ENCODE measurements at regions not wholly inside any gene's neighbourhood (a gene's known extent, or its start where the extent isn't known, plus 50 kb on each side); places are given as distances from the start of the nearest gene placed in this dataset.

DNA sequence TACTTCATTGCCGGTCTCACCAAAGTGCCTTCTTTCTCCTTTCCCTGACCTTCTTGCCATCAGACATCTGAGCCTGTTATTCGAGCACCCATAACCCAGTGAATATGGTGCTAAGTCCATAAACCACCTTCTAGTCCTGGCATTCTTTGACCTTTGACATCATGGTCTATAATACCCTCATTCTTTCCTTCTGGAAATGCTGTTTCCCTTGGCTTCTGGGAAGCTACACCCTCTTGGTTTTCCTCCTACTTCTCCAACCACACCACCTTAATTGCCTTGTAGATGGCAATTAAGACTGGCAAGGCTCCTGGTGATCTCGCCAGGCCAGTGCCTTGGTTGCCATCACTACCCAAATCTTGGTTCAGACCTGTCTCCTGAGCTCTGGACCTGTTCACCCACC lies 56.1 kb upstream of the TRAK1 start:
- Histone ChIP-seq H3K27ac (ENCODE audit: low read depth, low read length) (no peak overlapping the region), H3K4me1 (ENCODE audit: control insufficient read depth, insufficient read depth, low read length) (peaks cover 27% of the 10 kb centered on the region)
- no peaks in the 10 kb centered on the region for H3K27me3 Mint-ChIP-seq (ENCODE audit: insufficient read depth)

DNA sequence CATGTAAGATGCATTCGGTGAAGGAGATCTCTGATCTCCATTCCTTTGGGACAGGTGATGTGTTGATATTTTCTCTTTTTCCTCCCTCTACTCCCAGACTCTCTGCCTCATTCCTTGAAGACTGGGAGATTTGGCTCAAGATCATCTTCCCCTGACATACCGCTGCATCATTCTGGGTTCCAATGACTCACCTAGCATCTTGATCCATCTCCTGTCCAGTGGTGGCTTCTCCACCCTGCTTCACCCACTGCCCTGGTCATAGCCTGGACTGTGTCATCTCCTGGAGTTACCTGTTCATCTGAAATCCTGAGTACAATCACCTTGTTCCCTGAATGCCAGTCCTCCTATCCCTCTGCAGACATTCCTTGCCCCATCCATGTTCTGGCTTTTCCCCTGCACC lies 57.4 kb upstream of the TRAK1 start:
- TF ChIP-seq, protein P1, sequence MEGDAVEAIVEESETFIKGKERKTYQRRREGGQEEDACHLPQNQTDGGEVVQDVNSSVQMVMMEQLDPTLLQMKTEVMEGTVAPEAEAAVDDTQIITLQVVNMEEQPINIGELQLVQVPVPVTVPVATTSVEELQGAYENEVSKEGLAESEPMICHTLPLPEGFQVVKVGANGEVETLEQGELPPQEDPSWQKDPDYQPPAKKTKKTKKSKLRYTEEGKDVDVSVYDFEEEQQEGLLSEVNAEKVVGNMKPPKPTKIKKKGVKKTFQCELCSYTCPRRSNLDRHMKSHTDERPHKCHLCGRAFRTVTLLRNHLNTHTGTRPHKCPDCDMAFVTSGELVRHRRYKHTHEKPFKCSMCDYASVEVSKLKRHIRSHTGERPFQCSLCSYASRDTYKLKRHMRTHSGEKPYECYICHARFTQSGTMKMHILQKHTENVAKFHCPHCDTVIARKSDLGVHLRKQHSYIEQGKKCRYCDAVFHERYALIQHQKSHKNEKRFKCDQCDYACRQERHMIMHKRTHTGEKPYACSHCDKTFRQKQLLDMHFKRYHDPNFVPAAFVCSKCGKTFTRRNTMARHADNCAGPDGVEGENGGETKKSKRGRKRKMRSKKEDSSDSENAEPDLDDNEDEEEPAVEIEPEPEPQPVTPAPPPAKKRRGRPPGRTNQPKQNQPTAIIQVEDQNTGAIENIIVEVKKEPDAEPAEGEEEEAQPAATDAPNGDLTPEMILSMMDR (conservative IDR thresholded peaks at IDR 0.05): no peak
- no peak for DNase-seq
- H3K9me3 ChIP-seq (ENCODE audit: control insufficient read depth, low read length): no peaks in the 10 kb centered on the region
- no peak overlapping the region for H3K9ac ChIP-seq (ENCODE audit: extremely low read depth, low read length, poor library complexity, severe bottlenecking)
- H3K36me3 Mint-ChIP-seq (ENCODE audit: low read depth): peaks cover 9% of the 10 kb centered on the region
- peaks cover 34% of the 10 kb centered on the region for H3K4me1 Mint-ChIP-seq
- no peaks in the 10 kb centered on the region for H3K27me3 ChIP-seq (ENCODE audit: control insufficient read depth, insufficient read depth, low read length, poor library complexity, severe bottlenecking)
- no peak overlapping the region for H3K4me3 ChIP-seq (ENCODE audit: low read length)
- peaks cover 3% of the 10 kb centered on the region for H3K9me3 Mint-ChIP-seq
- H3K27me3 Mint-ChIP-seq (ENCODE audit: insufficient read depth): no peaks in the 10 kb centered on the region
- H3K27ac Mint-ChIP-seq: no peak overlapping the region
- no peak overlapping the region for H3K27ac ChIP-seq (ENCODE audit: low read depth, low read length)
- peaks cover 12% of the 10 kb centered on the region for H3K36me3 ChIP-seq (ENCODE audit: control insufficient read depth, insufficient read depth, low read length)
- WGBS, 2 experiments (ENCODE audit: insufficient coverage in 1 of 2, insufficient read length in 1 of 2): 94 to 97% methylated on average over 2 of the region's 2 CpGs
- peaks cover 27% of the 10 kb centered on the region for H3K4me1 ChIP-seq (ENCODE audit: control insufficient read depth, insufficient read depth, low read length)
- no peak overlapping the region for H3K4me3 Mint-ChIP-seq

More for the DNA sequence above, 56.1 kb upstream of the TRAK1 start:
- Histone ChIP-seq H3K9me3 (ENCODE audit: control insufficient read depth, low read length) (no peaks in the 10 kb centered on the region), H3K4me3 (ENCODE audit: low read length) (no peak overlapping the region), H3K27me3 (ENCODE audit: control insufficient read depth, insufficient read depth, low read length, poor library complexity, severe bottlenecking) (no peaks in the 10 kb centered on the region), H3K9ac (ENCODE audit: extremely low read depth, low read length, poor library complexity, severe bottlenecking) (no peak overlapping the region), H3K36me3 (ENCODE audit: control insufficient read depth, insufficient read depth, low read length) (peaks cover 12% of the 10 kb centered on the region)
- Mint-ChIP-seq H3K4me1 (peaks cover 34% of the 10 kb centered on the region), H3K27ac (peak overlapping the region; percentile 8), H3K36me3 (ENCODE audit: low read depth) (peaks cover 9% of the 10 kb centered on the region), H3K9me3 (no peaks in the 10 kb centered on the region), H3K4me3 (no peak overlapping the region)
- DNase-seq: no peak
- TF ChIP-seq, protein P1 (conservative IDR thresholded peaks at IDR 0.05): no peak
- 91 to 94% methylated on average over 3 of the region's 3 CpGs for whole genome bisulfite sequencing, 2 experiments (ENCODE audit: insufficient coverage in 1 of 2, insufficient read length in 1 of 2)

DNA sequence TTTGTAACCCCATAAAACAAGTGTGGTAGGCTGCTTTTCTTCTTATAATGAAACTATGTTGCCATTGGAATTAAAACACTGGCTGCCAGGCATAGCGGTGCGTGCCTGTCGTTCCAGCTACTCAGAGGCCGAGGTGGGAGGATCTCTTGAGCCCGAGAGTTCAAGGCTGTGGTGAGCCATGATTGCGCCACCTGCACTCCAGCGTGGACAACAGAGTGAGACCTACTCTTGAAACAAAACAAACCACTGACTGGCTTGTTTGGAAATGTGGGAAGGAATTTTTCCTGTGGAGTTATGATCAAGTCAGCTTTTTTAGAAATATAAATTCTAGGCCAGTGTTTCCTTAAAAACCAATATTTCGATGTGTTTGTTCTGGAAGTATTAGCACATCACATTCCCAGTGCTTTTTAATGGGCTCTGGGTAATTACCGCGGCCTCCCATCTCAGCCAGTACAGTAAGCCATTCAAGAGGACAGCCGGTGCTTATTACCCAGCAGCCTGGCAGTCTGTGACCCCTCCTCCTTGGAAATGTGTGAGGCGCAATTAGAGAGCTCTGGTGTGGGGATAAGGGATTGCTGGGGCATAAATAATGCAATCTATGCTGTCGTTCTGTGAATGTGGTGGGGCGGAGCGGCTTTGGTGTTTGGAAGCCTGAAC lies 58.3 kb upstream of the TRAK1 start:
- Mint-ChIP-seq H3K4me3 (no peak overlapping the region), H3K36me3 (ENCODE audit: low read depth) (peaks cover 13% of the 10 kb centered on the region), H3K27ac (peak overlapping the region; percentile 15), H3K4me1 (peaks cover 34% of the 10 kb centered on the region), H3K27me3 (ENCODE audit: insufficient read depth) (no peaks in the 10 kb centered on the region), H3K9me3 (peaks cover 10% of the 10 kb centered on the region)
- H3K4me3 ChIP-seq (ENCODE audit: low read length): no peak overlapping the region
- no peaks in the 10 kb centered on the region for H3K9me3 ChIP-seq (ENCODE audit: control insufficient read depth, low read length)
- peaks cover 12% of the 10 kb centered on the region for H3K36me3 ChIP-seq (ENCODE audit: control insufficient read depth, insufficient read depth, low read length)
- H3K27me3 ChIP-seq (ENCODE audit: control insufficient read depth, insufficient read depth, low read length, poor library complexity, severe bottlenecking): no peaks in the 10 kb centered on the region
- no peak overlapping the region for H3K9ac ChIP-seq (ENCODE audit: extremely low read depth, low read length, poor library complexity, severe bottlenecking)
- peaks cover 27% of the 10 kb centered on the region for H3K4me1 ChIP-seq (ENCODE audit: control insufficient read depth, insufficient read depth, low read length)
- 87 to 92% methylated on average over 11 to 15 of the region's 15 CpGs for WGBS, 2 experiments (ENCODE audit: insufficient coverage in 1 of 2, insufficient read length in 1 of 2)
- peak overlapping the region; percentile 76 for H3K27ac ChIP-seq (ENCODE audit: low read depth, low read length)
- DNase-seq: no peak
- TF ChIP-seq, protein P1 (conservative IDR thresholded peaks at IDR 0.05): no peak

All from endodermal cell (in vitro differentiated cells).